ENCODE measurements at regions not wholly inside any gene's neighbourhood (a gene's known extent, or its start where the extent isn't known, plus 50 kb on each side); places are given as distances from the start of the nearest gene placed in this dataset.

GRCh38 chr16:64116151-64116550 is 1005.7 kb downstream of the CDH11 start:
- TF ChIP-seq RAD21 (IDR thresholded peaks at IDR 0.05; ENCODE audit: insufficient read depth, low read depth, low read length) (no peak), BHLHE40 (IDR thresholded peaks at IDR 0.05; ENCODE audit: borderline replicate concordance in 1 of 2, low read depth in 2 of 2, low read length in 1 of 2) (no peak), CBFB (IDR thresholded peaks at IDR 0.05; ENCODE audit: low read depth) (no peak), CTCF (IDR thresholded peaks at IDR 0.05 in 2 of 3, conservative IDR thresholded peaks at IDR 0.05 in 1 of 3; ENCODE audit: control insufficient read depth in 2 of 3, extremely low read depth in 1 of 3, insufficient read depth in 1 of 3, low read depth in 3 of 3, low read length in 3 of 3) (no peak), POLR2A (IDR thresholded peaks at IDR 0.05; ENCODE audit: low read depth, low read length) (no peak), CEBPZ (IDR thresholded peaks at IDR 0.05; ENCODE audit: low read depth, low read length) (no peak), POLR2AphosphoS5 (IDR thresholded peaks at IDR 0.05; ENCODE audit: low read length) (no peak), ZNF274 (IDR thresholded peaks at IDR 0.05; ENCODE audit: insufficient read depth, insufficient read length) (no peak), HCFC1 (IDR thresholded peaks at IDR 0.05; ENCODE audit: low read length) (no peak), YY1 (IDR thresholded peaks at IDR 0.05; ENCODE audit: low read depth, low read length) (no peak), MYC (IDR thresholded peaks at IDR 0.05; ENCODE audit: insufficient read depth, insufficient read length, insufficient replicate concordance, low read length, severe bottlenecking) (no peak), CREB1 (IDR thresholded peaks at IDR 0.05; ENCODE audit: low read depth) (no peak)
